ENCODE measurements at regions not wholly inside any gene's neighbourhood (a gene's known extent, or its start where the extent isn't known, plus 50 kb on each side); places are given as distances from the start of the nearest gene placed in this dataset.

DNA sequence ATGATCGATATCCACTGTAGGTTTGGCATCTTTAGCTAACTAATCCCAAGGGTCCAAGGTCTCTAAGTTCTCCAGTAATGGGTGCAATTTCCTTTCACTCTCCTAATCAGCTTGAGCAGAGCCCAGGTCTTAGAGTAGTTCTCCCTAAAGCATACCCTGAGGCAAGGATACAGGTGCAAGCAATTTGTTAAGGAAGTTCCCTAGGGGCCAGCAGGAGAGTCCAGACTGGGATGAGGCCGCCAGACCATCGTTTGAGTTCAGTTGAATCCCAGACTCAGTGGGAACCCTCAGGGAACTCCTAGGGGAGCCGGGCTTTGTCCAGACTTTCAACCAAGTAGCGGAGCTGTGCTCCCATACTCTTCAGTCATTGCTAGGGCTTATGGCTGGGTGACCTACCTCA lies 835.4 kb upstream of the CDH2 start:
- TF ChIP-seq, protein P1, sequence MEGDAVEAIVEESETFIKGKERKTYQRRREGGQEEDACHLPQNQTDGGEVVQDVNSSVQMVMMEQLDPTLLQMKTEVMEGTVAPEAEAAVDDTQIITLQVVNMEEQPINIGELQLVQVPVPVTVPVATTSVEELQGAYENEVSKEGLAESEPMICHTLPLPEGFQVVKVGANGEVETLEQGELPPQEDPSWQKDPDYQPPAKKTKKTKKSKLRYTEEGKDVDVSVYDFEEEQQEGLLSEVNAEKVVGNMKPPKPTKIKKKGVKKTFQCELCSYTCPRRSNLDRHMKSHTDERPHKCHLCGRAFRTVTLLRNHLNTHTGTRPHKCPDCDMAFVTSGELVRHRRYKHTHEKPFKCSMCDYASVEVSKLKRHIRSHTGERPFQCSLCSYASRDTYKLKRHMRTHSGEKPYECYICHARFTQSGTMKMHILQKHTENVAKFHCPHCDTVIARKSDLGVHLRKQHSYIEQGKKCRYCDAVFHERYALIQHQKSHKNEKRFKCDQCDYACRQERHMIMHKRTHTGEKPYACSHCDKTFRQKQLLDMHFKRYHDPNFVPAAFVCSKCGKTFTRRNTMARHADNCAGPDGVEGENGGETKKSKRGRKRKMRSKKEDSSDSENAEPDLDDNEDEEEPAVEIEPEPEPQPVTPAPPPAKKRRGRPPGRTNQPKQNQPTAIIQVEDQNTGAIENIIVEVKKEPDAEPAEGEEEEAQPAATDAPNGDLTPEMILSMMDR (IDR thresholded peaks at IDR 0.05; ENCODE audit: low read depth, low read length) = no peak
- Histone ChIP-seq H3K9me3 (ENCODE audit: low read depth) (no peaks in the 10 kb centered on the region), H3K4me1 (ENCODE audit: low read depth) (no peaks in the 10 kb centered on the region), H3K4me3 (no peak overlapping the region), H3K27me3 (no peaks in the 10 kb centered on the region), H3K27ac (no peak overlapping the region), H3K36me3 (no peaks in the 10 kb centered on the region)
- DNase-seq (ENCODE audit: low read depth in 1 of 2, low spot score in 1 of 2) = no peak

DNA sequence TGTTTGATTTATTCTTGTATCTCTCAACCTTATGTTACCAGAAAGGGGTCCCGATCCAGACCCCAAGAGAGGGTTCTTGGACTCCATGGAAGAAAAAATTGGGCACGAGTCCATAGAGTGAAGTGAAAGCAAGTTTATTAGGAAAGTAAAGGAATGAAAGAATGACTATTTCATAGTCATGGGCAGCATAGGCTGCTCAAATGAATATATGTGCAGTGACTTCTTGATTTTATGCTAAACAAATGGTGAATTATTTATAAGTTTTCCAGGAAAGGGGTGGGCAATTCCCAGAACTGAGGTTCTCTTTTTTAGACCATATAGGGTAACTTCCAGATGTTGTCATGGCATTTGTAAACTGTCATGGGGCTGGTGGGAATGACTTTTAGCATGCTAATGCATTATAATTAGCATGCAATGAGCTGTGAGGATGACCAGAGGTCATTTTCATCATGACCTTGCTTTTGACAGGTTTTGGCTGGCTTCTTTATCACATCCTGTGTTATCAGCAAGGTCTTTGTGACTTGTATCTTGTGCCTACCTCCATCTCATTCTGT lies 832.4 kb upstream of the CDH2 start:
- Histone ChIP-seq H3K4me3 (no peak overlapping the region), H3K4me1 (ENCODE audit: low read depth) (no peaks in the 10 kb centered on the region), H3K27me3 (no peaks in the 10 kb centered on the region), H3K27ac (no peak overlapping the region), H3K9me3 (ENCODE audit: low read depth) (no peaks in the 10 kb centered on the region), H3K36me3 (no peaks in the 10 kb centered on the region)
- no peak for DNase-seq (ENCODE audit: low read depth in 1 of 2, low spot score in 1 of 2)
- TF ChIP-seq, protein P1 (IDR thresholded peaks at IDR 0.05; ENCODE audit: low read depth, low read length) = no peak

DNA sequence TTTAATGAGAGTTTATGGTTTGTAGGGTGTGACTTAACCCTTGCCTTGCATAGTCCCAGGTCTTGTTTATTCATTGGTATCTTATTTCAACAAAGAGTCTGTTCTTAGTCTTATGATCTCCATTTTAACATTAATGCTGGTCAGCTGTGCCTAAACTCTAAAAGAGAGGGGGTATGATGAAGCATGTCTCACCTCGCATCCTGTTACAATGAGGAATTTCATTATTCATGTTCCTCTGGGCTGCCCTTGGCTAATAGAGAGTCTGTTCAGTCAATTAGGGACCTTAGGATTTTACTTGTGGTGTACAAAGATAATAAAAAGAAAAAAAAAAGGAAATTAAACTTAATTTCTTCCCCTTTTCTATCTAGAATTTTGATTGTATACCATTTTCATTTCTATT lies 831.9 kb upstream of the CDH2 start:
- no peaks in the 10 kb centered on the region for H3K4me1 ChIP-seq (ENCODE audit: low read depth)
- no peak overlapping the region for H3K27ac ChIP-seq
- no peaks in the 10 kb centered on the region for H3K9me3 ChIP-seq (ENCODE audit: low read depth)
- no peaks in the 10 kb centered on the region for H3K27me3 ChIP-seq
- TF ChIP-seq, protein P1 (IDR thresholded peaks at IDR 0.05; ENCODE audit: low read depth, low read length) = no peak
- no peaks in the 10 kb centered on the region for H3K36me3 ChIP-seq
- no peak overlapping the region for H3K4me3 ChIP-seq
- no peak for DNase-seq (ENCODE audit: low read depth in 1 of 2, low spot score in 1 of 2)

DNA sequence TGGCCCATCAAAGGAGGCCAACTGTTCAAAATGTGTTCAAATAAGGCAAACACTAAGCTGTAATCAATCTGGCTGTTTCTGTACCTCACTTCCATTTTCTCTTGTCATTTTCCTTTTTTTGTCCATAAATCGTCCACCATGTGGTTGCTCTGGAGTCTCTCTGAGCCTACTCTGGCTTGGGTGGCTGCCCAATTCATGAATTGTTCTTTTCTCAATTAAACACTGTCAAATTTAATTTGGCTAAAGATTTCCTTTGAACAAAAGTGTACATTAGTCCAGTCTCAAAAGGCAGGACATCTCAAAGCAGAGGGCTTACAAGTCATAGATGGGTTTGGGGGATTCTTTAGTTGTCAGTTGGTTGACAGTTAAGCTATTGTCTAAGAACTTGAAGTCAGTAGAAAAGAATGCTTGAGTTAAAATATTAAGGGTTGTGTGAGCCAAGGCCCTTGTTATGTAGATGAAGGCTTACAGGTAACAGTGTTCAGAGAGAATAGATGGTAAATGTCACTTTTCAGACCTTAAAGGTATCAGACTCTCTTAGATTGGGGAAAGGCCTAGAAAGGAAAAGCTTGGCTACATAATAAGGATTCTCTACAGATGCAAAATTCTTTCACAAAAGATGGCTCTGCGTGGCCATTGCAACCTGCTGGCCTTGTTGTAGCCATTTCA lies 831.2 kb upstream of the CDH2 start:
- Histone ChIP-seq H3K36me3 (no peaks in the 10 kb centered on the region), H3K27me3 (no peaks in the 10 kb centered on the region), H3K9me3 (ENCODE audit: low read depth) (no peaks in the 10 kb centered on the region), H3K27ac (no peak overlapping the region), H3K4me3 (no peak overlapping the region), H3K4me1 (ENCODE audit: low read depth) (no peaks in the 10 kb centered on the region)
- TF ChIP-seq, protein P1 (IDR thresholded peaks at IDR 0.05; ENCODE audit: low read depth, low read length) = no peak
- DNase-seq (ENCODE audit: low read depth in 1 of 2, low spot score in 1 of 2) = no peak

DNA sequence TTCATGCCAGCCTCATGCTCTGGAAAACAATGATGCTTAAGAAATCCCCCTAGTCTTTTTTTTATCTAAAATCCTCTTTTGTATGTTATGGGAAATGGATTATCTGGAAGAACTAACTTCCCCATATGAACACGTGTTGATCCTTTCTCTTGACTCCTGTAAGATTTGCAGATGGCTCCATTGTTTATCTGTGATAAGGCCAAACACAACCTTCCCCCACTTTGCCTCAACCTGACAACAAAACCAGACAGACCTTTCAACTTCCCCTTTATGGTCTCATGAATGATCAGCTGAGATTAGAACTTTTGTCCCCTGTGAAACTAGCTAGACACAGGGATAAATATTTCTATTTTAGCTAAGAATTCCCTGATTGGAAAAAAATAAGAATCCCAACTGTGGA lies 828.0 kb upstream of the CDH2 start:
- H3K4me1 ChIP-seq (ENCODE audit: low read depth) = no peaks in the 10 kb centered on the region
- H3K9me3 ChIP-seq (ENCODE audit: low read depth) = no peaks in the 10 kb centered on the region
- DNase-seq (ENCODE audit: low read depth in 1 of 2, low spot score in 1 of 2) = peak in 1 of 2 donors; percentile 8
- TF ChIP-seq, protein P1 (IDR thresholded peaks at IDR 0.05; ENCODE audit: low read depth, low read length) = no peak
- no peaks in the 10 kb centered on the region for H3K36me3 ChIP-seq
- H3K4me3 ChIP-seq = no peak overlapping the region
- no peak overlapping the region for H3K27ac ChIP-seq
- no peaks in the 10 kb centered on the region for H3K27me3 ChIP-seq
